GM23248 (cell line): ENCODE measurements at regions not wholly inside any gene's neighbourhood (a gene's known extent, or its start where the extent isn't known, plus 50 kb on each side); places are given as distances from the start of the nearest gene placed in this dataset.

Experiments
- EZH2 ChIP-seq: fragments of 200-600 bp; sonication (generic); IDR thresholded peaks from 2 replicates; pipeline ENCODE4 v1.6.1; 2018; ENCODE audit warnings: antibody characterized with exemption, mild to moderate bottlenecking; ENCODE audit not compliant: insufficient read depth, poor library complexity, severe bottlenecking
- EZH2phosphoT487 ChIP-seq: fragments of 200-600 bp; sonication (generic); IDR thresholded peaks from 2 replicates; pipeline ENCODE4 v1.6.1; 2018; ENCODE audit warnings: antibody characterized with exemption, moderate library complexity, mild to moderate bottlenecking, low read depth; ENCODE audit not compliant: insufficient read depth

DNA sequence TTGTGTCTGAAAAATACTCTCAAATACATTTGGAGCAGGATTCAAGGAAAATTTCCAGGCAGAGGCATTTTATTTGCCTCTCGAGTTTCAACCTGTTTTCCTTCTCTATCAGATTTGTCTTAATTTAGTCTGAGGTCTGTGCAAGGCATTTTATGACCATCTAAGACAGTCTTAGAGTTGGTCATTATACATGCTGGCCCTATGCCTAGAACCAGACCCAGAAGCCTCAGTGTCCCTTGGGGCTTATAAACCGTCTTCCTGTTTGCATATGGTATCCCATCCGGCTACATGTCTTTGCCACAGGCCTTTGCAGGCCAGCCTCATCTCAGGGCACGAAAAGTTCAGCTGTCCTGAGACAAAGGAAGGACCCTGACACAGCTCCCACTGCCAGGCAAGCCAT, 346.1 kb downstream of the SIPA1L2 start:
- no peak for TF ChIP-seq EZH2
- TF ChIP-seq EZH2phosphoT487 = no peak
